Osteoblast (primary cell): ENCODE measurements at regions not wholly inside any gene's neighbourhood (a gene's known extent, or its start where the extent isn't known, plus 50 kb on each side); places are given as distances from the start of the nearest gene placed in this dataset.

Experiments used
- DNase-seq: peaks from one replicate; pipeline ENCODE4 v3.0.0; 2011; ENCODE audit warnings: low spot score, mixed read lengths; ENCODE audit not compliant: insufficient read length; ENCODE audit errors: missing footprints
- H2AFZ ChIP-seq: 2 replicates; pipeline ENCODE4 v1.6.0; 2011; ENCODE audit warnings: mild to moderate bottlenecking, low read length
- H3K27ac ChIP-seq: 2 replicates; pipeline ENCODE4 v1.5.1; 2011; ENCODE audit warnings: mild to moderate bottlenecking, low read depth, low read length, moderate library complexity
- H3K27me3 ChIP-seq: 2 replicates; pipeline ENCODE4 v1.6.0; 2012; ENCODE audit warnings: mild to moderate bottlenecking, control low read depth, inconsistent platforms, low read length, moderate library complexity; ENCODE audit not compliant: insufficient read depth
- H3K36me3 ChIP-seq: 2 replicates; pipeline ENCODE4 v1.5.1; 2011; ENCODE audit warnings: mild to moderate bottlenecking, low read length, control low read depth, moderate library complexity; ENCODE audit not compliant: insufficient read depth
- H3K4me1 ChIP-seq: 2 replicates; pipeline ENCODE4 v1.5.1; 2011; ENCODE audit warnings: mild to moderate bottlenecking, low read length, control low read depth, moderate library complexity; ENCODE audit not compliant: insufficient read depth
- H3K4me2 ChIP-seq: 2 replicates; pipeline ENCODE4 v1.6.0; 2011; ENCODE audit warnings: mild to moderate bottlenecking, low read length; ENCODE audit not compliant: insufficient read depth
- H3K4me3 ChIP-seq: fragments of 200-600 bp; sonication (generic); 3 replicates; pipeline ENCODE4 v1.5.1; 2012; ENCODE audit warnings: mild to moderate bottlenecking, low read length, inconsistent platforms; ENCODE audit not compliant: insufficient read depth
- H3K79me2 ChIP-seq: 2 replicates; pipeline ENCODE4 v1.6.0; 2012; ENCODE audit warnings: mild to moderate bottlenecking, low read length, control low read depth, inconsistent platforms; ENCODE audit not compliant: insufficient read depth
- H3K9me3 ChIP-seq: 2 replicates; pipeline ENCODE4 v1.5.1; 2011; ENCODE audit warnings: low read depth, low read length, control low read depth
- H4K20me1 ChIP-seq: 2 replicates; pipeline ENCODE4 v1.6.0; 2012; ENCODE audit warnings: mild to moderate bottlenecking, low read length, control low read depth; ENCODE audit not compliant: insufficient read depth
- TF ChIP-seq, protein P1 (sequence below): IDR thresholded peaks from 2 replicates; pipeline ENCODE4 v1.5.1; 2011; ENCODE audit warnings: mild to moderate bottlenecking, low read depth, low read length, moderate library complexity; ENCODE audit errors: extremely low read depth

DNA sequence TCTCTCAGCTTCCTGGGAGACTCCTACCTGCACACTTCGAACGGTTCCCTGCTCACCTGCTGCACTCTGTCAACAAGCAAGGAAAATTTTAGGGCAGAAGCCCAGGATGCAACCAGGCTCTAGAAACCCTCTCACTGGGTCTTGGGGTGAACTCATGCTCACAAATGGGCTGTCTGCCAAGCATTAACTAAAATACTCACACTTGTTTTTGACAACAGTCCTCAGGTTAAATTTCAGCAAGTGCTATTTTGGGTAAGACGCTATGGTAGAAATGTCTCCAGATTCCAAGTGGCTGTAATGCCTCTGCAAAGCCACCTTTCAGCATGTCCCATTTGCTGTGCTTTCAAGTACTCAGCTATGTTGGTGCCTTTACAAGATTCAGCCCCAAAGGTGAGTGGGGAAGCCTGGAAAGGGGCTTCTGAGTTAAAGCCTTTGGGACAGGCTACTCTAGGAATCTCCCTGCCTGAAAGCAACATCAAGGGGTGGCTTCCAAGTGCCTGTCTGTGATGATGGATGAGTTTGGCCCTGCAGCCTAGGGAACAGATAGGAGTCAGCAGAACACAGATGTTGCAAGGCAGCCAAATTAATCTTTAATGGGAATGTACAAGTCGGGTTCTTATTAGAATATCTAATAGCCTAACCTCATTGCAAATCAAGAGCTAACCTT is 211.9 kb upstream of the SPAG17 start:
- Histone ChIP-seq H3K79me2 (no peaks in the 10 kb centered on the region), H3K9me3 (no peaks in the 10 kb centered on the region), H3K27me3 (no peaks in the 10 kb centered on the region), H3K27ac (no peak overlapping the region), H3K36me3 (no peaks in the 10 kb centered on the region), H3K4me1 (no peaks in the 10 kb centered on the region), H2AFZ (no peak overlapping the region), H3K4me2 (no peak overlapping the region), H3K4me3 (no peak overlapping the region), H4K20me1 (no peaks in the 10 kb centered on the region)
- TF ChIP-seq, protein P1, sequence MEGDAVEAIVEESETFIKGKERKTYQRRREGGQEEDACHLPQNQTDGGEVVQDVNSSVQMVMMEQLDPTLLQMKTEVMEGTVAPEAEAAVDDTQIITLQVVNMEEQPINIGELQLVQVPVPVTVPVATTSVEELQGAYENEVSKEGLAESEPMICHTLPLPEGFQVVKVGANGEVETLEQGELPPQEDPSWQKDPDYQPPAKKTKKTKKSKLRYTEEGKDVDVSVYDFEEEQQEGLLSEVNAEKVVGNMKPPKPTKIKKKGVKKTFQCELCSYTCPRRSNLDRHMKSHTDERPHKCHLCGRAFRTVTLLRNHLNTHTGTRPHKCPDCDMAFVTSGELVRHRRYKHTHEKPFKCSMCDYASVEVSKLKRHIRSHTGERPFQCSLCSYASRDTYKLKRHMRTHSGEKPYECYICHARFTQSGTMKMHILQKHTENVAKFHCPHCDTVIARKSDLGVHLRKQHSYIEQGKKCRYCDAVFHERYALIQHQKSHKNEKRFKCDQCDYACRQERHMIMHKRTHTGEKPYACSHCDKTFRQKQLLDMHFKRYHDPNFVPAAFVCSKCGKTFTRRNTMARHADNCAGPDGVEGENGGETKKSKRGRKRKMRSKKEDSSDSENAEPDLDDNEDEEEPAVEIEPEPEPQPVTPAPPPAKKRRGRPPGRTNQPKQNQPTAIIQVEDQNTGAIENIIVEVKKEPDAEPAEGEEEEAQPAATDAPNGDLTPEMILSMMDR: no peak
- no peak for DNase-seq

DNA sequence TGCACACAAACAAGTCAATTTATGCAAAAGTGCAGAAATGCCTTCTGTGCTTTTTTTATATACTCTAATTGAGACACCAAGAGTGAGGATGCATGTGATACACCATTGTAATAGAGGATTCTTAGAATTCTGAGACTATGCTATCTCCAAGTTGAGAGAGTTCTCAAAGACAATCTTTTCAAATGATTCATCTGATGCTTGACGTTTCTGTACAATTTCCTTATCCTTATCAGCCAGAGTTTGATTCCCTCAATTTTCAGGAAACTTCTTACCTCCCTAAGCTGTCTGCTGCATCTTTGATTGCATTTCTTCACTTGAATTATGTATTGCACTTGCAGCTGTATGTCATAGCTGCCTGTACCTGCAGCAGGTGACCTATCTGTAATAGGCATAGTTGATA is 211.3 kb upstream of the SPAG17 start:
- no peak for DNase-seq
- Histone ChIP-seq H3K9me3 (no peaks in the 10 kb centered on the region), H3K4me3 (no peak overlapping the region), H3K4me2 (no peak overlapping the region), H3K4me1 (no peaks in the 10 kb centered on the region), H3K27ac (no peak overlapping the region), H3K27me3 (no peaks in the 10 kb centered on the region), H4K20me1 (no peaks in the 10 kb centered on the region), H3K36me3 (no peaks in the 10 kb centered on the region), H2AFZ (no peak overlapping the region), H3K79me2 (no peaks in the 10 kb centered on the region)
- TF ChIP-seq, protein P1: no peak

- H3K27me3 ChIP-seq: no peaks in the 10 kb centered on the region
- H4K20me1 ChIP-seq: no peaks in the 10 kb centered on the region
- H3K4me3 ChIP-seq: no peak overlapping the region
- H3K27ac ChIP-seq: no peak overlapping the region
- H3K9me3 ChIP-seq: no peaks in the 10 kb centered on the region
- no peaks in the 10 kb centered on the region for H3K36me3 ChIP-seq
- no peak for DNase-seq
- TF ChIP-seq, protein P1: no peak
- no peak overlapping the region for H2AFZ ChIP-seq
- H3K79me2 ChIP-seq: no peaks in the 10 kb centered on the region
- H3K4me2 ChIP-seq: no peak overlapping the region
- H3K4me1 ChIP-seq: no peaks in the 10 kb centered on the region
Measured at GRCh38 chr1:118395430-118395991, 210.5 kb upstream of the SPAG17 start.

DNA sequence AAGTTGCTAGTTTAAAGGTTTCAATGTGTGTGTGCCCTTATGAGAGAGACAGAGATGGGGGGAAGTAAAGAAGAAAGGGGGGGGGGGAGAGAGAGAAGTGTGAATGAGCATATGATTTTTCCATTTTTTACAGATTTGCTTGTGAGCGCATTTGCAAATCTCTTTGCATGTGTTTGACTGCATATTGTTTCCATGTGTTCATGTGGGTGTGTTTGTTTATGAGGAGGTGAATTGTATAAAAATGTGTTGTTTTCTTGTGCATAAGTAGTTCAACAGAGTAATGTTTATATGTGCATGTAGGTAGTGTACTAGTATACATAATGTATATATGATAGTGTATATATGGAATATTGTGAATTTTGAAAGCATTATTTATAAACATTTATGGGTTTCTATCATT is 205.9 kb upstream of the SPAG17 start:
- H3K4me1 ChIP-seq: no peaks in the 10 kb centered on the region
- H3K79me2 ChIP-seq: no peaks in the 10 kb centered on the region
- H2AFZ ChIP-seq: no peak overlapping the region
- H3K36me3 ChIP-seq: no peaks in the 10 kb centered on the region
- no peak for DNase-seq
- H3K4me2 ChIP-seq: no peak overlapping the region
- no peaks in the 10 kb centered on the region for H3K27me3 ChIP-seq
- TF ChIP-seq, protein P1: no peak
- no peak overlapping the region for H3K27ac ChIP-seq
- no peaks in the 10 kb centered on the region for H4K20me1 ChIP-seq
- H3K9me3 ChIP-seq: no peaks in the 10 kb centered on the region
- H3K4me3 ChIP-seq: no peak overlapping the region
